ENCODE measurements at regions not wholly inside any gene's neighbourhood (a gene's known extent, or its start where the extent isn't known, plus 50 kb on each side); places are given as distances from the start of the nearest gene placed in this dataset.

GRCh38 chr7:86928308-86928707 lies 131.1 kb downstream of the ELAPOR2 start:
- ChIA-PET CTCF (interaction anchor here (0.9 to 17.7 kb wide), 7 partner anchors 128 to 306 kb away, joined by 3 to 343 read pairs (median 6); partner anchors contain the start of gene DMTF1), POLR2A (no interaction called here)
- DNase-seq (ENCODE audit: low read depth, low spot score) (no peak), FAIRE-seq (no peak)
- BruUV-seq (replicated peaks) = no TSS peak
- Histone ChIP-seq H3K27me3 (ENCODE audit: control insufficient read depth in 2 of 2, insufficient read depth in 2 of 2, low read length in 2 of 2) (no peaks in the 10 kb centered on the region), H3K9me1 (replicated peaks; ENCODE audit: control insufficient read depth, extremely low read depth, insufficient read depth, low read length) (no peaks in the 10 kb centered on the region), H3K9me3 (replicated peaks; ENCODE audit: control insufficient read depth, insufficient read depth, low read length) (no peaks in the 10 kb centered on the region), H3K36me3 (ENCODE audit: control insufficient read depth in 2 of 2, extremely low read depth in 1 of 2, insufficient read depth in 2 of 2, low read length in 2 of 2) (peaks cover 0 to 3% of the 10 kb centered on the region in 2 experiments), H2AFZ (ENCODE audit: low read depth, low read length) (no peak overlapping the region), H3K4me1 (ENCODE audit: control insufficient read depth, extremely low read depth, insufficient read depth, low read length) (peaks cover 17% of the 10 kb centered on the region), H3K9ac (replicated peaks; ENCODE audit: extremely low read depth, insufficient read depth, low read length) (no peak overlapping the region), H3K4me2 (ENCODE audit: insufficient read depth, low read length) (no peak overlapping the region), H3K4me3 (replicated peaks in 1 of 3; ENCODE audit: insufficient read depth in 1 of 3, low read depth in 1 of 3, low read length in 3 of 3) (no peak overlapping the region), H3K27ac (ENCODE audit: insufficient read depth, low read depth, low read length) (no peak overlapping the region), H3K79me2 (ENCODE audit: control insufficient read depth, insufficient read depth, low read length) (no peaks in the 10 kb centered on the region), H4K20me1 (replicated peaks; ENCODE audit: control insufficient read depth, extremely low read depth, insufficient read depth, low read length) (no peaks in the 10 kb centered on the region)
- dilution Hi-C loops (cut with MboI; ENCODE audit: extremely low pct_ligation_motif_present, low sequenced_read_pairs) (no loop called here), intact Hi-C loops (cut with micrococcal nuclease) (loop anchor here (5.0 kb wide), 1 partner anchor 289 kb away; the partner anchor contains the start of gene TMEM243)
- TF ChIP-seq EZH2 (IDR thresholded peaks at IDR 0.05; ENCODE audit: borderline replicate concordance, low read depth, low read length, severe bottlenecking) = no peak
- no peak for TF ChIP-seq MAX (IDR thresholded peaks at IDR 0.05; ENCODE audit: insufficient read depth, insufficient read length)
- no peak for TF ChIP-seq FOS (IDR thresholded peaks at IDR 0.05; ENCODE audit: borderline replicate concordance, insufficient read depth, low read length)
- no peak for TF ChIP-seq MYC (IDR thresholded peaks at IDR 0.05; ENCODE audit: low read depth, low read length)
- no peak for TF ChIP-seq POLR2AphosphoS5 (IDR thresholded peaks at IDR 0.05; ENCODE audit: insufficient read depth, low read depth, low read length)
- no peak for TF ChIP-seq CTCF (IDR thresholded peaks at IDR 0.05; ENCODE audit: extremely low read depth in 1 of 2, insufficient read depth in 1 of 2, low read depth in 1 of 2, low read length in 2 of 2)
- TF ChIP-seq JUN (IDR thresholded peaks at IDR 0.05; ENCODE audit: borderline replicate concordance, insufficient read depth, insufficient read length, low read depth) = no peak
- TF ChIP-seq POLR2A (IDR thresholded peaks at IDR 0.05; ENCODE audit: low read depth, low read length) = no peak
- no peak for TF ChIP-seq GATA2 (IDR thresholded peaks at IDR 0.05; ENCODE audit: insufficient read depth, insufficient read length, low read depth, low read length)

Measured in endothelial cell of umbilical vein (primary cell).